NCI-H1436 (cell line): ENCODE measurements at regions not wholly inside any gene's neighbourhood (a gene's known extent, or its start where the extent isn't known, plus 50 kb on each side); places are given as distances from the start of the nearest gene placed in this dataset.
"Not testable (repeated sequence)": the region's sequence is repeated elsewhere in the genome, so short reads cannot be mapped to it uniquely, and the experiment has no call there.

Source experiments
- DNase-seq: peaks from one replicate; lab custom pipeline; 2025; lab: John Stamatoyannopoulos, UW

DNA sequence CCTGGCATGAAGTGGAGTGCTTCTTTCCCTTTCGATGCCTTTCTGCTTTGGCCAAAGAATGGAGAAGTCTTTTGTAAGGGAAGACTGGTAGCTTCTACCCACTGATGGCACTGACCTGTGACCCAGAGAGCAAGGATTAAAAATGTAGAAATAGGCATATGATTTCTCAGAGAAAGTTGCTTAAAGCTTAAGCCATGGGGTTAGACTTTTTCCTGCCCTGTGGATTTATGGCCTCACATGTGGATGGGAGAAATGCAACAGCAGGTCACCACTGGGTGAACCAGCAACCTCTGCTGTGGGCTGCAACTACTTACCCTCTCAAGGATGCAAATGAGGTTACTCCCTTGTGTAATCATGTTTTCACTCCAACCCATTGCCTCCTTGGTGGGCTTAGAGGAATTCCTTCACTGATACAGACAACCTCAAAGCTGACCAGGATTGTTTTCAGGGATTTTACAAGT lies 86.7 kb upstream of the CDC42EP3 start:
- not testable (repeated sequence) for DNase-seq

- not testable (repeated sequence) for DNase-seq
Measured at GRCh38 chr2:37759989-37760388, 88.5 kb upstream of the CDC42EP3 start.

DNA sequence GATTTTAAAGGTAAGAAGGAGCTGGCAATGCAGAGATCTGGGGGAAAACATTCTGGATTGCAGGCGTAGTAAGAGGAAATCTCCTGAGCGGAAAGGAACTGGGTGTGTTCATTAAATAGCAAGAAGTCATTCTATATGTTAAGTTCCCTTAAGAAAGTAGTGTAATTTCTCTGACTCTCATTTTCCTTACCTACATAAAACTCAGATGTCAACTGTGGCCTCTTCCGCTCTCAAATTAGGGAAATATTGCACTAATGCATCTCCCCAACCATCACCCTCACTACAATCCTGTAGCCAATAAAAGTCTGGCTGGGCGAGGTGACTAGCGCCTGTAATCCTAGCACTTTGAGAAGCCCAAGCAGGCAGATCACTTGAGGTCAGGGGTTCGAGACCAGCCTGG lies 89.0 kb upstream of the CDC42EP3 start:
- no peak for DNase-seq

- DNase-seq = not testable (repeated sequence)
Measured at GRCh38 chr2:37762281-37762680, 90.8 kb upstream of the CDC42EP3 start.

- no peak for DNase-seq
Measured at GRCh38 chr2:37764739-37765138, 93.3 kb upstream of the CDC42EP3 start.

GRCh38 chr2:37766106-37766505 lies 94.7 kb upstream of the CDC42EP3 start:
- DNase-seq = no peak

DNA sequence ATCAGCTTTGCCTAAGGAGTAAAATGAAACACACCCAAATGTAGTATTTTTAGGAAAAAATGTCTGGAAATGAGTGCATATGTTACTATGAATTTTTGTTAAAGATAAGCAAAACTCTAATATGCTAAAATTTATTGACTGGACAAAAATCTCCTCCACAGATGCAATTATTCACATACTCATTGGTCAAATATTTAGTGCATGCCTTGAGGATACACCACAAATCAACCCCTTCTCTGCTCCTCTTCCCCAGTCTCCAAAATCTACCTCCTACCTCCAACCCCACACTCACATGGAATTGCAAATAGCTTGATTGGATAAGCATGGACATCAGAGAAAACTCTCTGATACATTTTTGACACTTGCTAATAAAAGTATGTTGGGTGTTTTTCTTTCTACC lies 95.6 kb upstream of the CDC42EP3 start:
- DNase-seq = no peak

DNA sequence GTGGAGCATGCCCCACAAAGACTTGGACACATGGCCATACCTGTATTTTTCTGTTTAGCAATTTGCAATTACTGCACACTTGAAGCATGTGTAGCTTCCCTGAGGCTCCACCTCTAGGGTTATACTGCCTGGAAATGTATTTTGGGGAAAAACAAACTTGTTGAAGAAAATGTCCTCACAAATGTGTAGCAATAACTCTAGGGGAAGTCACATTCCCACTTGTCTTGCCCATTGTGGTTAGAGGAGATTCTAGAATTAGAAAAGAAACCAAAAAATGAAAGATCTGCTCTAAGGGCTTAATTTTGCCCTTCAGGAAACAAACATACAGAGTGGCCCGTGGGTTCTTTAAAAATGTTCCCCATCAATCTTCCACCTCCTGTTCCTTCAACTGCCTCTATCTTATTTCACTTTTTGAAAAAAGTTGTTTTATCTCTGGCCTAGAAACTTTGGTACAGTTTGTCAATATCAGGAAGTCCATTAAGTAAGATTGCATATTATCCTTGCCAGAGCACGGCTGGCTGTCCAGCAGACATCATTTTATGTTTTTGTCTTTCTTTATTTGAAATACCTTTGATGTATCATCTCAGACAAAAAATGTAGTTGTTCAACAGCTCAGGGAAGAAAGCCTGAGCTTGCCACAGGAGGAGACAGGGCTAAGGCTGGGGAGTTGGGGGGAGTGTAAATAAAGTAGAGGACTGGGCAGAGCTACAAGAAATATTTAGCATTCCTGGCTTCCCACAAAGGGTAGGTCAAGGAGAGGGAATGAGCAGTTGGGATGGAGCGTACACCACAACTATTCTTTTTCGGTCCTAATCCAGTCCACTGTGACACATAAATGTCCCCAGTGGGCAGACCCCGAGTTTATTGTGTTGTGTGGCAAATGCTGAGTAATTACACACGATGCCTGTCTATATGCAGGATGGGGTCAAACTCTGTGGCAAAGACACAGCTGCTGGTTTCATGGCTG lies 96.8 kb upstream of the CDC42EP3 start:
- no peak for DNase-seq

DNA sequence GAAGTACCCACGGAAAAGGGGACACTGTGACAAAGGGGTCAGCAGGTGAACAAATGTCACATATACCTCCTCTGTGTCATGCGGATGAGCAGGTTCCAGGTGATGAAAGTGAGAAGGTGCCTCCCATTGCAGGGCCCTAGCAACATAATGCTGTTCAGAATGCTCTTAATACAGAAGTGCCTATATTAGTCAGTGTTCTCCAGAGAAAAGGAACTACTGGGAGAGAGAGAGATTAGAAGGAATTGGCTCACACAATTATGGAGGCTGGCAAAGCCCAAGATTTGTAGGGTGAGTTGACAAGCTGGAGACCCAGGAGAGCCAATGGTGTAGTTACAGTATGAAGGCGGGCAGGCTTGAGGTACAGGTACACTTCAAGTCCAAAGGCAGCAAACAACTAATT lies 98.1 kb upstream of the CDC42EP3 start:
- DNase-seq = no peak

DNA sequence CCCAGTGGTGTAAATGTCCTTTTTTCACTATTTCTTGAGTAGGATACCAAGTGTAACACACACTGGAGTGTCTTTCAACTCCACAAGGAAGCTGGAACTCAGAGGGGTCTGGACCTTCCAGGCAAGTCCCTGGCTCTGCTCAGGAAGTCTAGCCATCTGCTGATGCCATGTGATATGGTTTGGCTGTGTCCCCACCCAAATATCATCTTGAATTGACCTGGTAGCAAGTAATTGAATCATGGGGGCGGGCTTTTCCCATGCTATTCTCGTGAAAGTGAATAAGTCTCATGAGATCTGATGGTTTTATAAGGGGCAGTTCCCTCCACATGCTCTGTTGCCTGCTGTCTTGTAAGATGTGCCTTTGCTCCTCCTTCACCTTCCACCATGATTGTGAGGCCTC lies 99.4 kb upstream of the CDC42EP3 start:
- no peak for DNase-seq

DNA sequence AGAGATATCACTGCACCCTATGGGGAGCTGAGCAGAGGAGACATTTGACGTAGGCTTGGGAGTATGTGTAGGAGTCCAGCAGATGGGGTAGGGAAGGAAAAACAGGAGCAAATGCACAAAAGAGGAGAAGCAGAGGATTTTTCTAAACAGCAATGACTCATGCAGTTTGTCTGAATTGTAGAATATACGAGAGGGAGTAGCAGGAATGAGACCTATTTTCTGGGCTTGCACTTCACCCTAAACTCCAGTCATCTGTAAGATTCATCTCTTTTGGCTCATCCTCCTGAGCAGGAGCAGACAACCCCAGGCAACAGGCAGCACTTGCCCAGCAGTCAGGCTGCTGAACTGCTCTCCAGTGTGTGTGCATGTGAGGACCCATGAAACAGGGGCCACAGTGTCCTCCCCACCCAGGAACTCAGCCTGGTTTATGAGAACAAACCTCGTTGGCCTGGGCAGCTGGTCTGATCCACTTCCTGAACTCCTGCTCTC lies 100.2 kb upstream of the CDC42EP3 start:
- DNase-seq = no peak

- DNase-seq = peak; percentile 3
Measured at GRCh38 chr2:37773371-37774130, 102.1 kb upstream of the CDC42EP3 start.

- not testable (repeated sequence) for DNase-seq
Measured at GRCh38 chr2:37774171-37774944, 102.9 kb upstream of the CDC42EP3 start.

DNA sequence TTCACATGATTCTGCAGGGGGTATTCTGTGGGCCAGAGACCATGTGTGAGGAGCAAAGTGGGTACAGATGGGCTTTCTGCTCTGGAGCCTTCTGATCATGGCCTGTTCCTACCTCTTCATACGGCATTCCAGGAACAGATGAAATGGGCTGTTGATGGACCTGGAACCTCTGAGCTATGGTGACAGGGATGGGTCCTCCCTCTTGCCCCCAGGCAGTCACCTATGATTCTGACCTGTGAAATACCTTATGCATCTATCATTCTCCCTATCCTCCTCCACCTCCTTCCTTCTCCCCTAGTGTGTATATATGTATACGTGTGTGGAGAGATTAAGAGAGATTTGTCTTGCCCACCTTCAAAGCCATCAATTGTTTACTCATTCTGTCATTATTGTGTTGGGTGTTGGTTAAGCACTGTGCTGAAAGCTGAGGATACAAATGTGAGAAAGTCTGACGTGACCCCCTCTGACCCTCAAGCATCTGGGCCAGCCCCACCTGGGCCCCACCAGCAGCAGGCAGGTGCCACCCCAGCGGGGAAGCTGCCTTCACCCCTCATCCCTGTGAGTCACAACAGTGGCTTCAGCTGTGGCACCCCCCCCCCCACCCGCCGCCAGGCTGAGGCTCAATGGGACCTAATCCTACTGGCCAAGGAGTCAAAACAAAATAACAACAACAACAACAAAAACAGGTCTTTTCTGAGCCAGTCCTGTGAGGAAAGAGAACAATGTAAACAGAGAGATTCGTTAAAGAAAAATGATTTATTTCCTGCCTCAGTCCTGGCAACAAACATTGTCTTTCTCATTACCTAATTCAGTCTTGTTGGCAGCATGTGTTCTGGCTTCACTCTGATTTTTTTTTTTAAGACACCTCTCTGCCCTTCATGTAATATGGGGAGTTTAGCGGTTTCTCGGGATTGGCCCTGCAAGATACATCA lies 103.8 kb upstream of the CDC42EP3 start:
- no peak for DNase-seq

DNA sequence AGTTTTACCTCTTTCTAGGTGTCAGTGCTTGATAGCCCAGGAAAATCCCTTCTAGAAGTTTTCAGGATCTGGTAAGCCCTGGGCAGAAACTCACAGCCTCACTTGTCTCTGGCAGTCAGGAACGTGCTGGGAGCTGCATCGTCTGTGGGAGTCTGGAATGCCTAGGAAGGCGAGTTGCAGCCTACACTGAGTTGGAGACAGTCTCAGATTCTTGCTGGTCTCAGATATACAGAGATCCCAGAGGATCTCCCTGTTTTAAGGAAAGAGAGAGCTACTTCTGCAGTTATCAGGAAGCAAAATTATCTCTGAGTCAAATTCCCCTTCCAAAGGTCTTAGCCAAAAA lies 104.4 kb upstream of the CDC42EP3 start:
- DNase-seq = no peak

DNA sequence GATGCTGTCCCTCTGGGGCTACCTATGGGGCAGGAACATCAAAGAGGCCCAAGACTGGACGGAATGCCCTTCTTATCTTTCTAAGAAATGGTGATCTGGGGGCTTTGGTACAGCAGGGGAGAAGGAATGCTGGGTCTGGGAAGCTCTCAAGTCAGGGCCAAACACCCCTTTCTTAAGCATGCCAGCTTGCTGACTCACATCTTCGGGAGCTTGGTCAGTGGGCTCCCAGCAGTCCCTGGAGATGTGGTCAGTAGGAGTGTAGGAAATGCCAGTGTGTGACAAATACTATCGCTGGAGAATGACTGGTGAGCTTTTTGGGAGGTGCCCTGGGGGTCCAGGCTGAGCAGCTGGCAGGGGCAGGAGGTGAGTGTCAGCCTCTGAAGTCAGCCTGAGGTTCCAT lies 105.0 kb upstream of the CDC42EP3 start:
- DNase-seq = no peak

GRCh38 chr2:37779139-37779538 lies 107.7 kb upstream of the CDC42EP3 start:
- DNase-seq = no peak

DNA sequence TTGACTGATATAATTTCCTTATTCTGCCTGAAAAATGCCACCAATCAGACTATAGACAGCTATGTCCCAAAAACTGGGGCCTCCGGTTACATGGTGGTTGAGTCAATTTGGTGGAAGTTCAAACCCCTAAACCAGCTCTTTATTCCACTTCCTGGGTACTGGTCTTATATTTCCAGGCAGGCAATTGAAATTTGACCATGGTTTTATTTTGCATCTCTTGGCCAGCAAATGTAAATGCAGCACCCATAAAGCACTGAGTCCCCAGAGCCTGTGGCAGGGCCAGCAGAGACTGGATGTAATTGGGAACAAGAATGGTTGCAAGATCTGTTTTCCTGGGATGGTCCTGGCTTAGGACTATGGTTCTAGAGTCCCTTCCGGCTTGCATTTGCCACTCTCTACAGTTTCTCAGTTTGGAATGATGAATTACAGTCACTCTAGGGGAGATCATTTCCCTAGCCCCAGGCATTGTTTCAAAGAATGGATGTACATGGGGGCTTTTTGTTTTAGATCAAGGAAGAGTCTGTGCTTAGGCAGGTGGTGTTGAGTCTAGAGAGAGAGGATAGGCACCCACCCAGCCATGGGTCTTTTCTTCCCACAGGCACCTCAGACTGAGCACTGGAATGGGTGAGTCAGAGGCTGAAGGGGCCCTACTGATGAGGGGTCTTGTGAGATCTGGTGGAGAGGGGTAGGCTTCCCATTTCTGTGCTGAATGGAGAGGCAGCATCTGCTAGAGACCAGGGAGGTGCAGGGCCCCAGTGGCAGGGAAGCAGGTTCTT lies 108.4 kb upstream of the CDC42EP3 start:
- no peak for DNase-seq

DNA sequence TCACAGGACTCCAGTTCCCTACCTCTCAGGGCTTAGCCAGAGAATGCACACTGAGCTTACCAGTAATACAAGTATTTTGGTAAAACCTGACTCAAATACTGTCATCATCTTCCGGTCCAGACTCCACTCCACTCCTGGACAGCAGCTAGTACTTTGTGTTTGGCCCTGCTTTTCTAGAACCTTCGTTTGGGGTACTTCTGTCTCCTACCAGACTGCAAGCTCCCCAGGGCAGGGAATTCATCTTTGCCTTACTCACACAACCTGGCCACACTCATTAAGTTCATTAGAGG lies 108.9 kb upstream of the CDC42EP3 start:
- DNase-seq = no peak

DNA sequence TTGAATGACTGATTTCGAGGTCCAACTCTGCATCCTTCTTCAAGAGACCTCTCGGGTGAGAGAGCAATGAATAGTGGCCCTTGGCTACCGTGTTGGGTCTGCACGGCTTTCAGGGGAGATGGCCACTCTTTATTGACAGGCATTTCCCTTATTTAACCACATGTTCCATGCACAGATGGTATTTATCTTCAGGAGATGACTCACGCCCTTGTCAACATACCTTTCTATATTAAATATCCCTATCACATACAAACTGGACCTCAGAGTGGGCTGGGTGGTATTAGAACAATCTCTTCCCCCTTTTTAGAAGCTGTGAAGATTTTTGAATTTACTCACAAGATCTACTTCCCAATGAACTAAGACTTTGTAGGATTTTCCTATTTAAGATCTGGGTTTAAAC lies 109.6 kb upstream of the CDC42EP3 start:
- DNase-seq = no peak
